Mesenchymal stem cell (in vitro differentiated cells and primary cell): ENCODE measurements at regions not wholly inside any gene's neighbourhood (a gene's known extent, or its start where the extent isn't known, plus 50 kb on each side); places are given as distances from the start of the nearest gene placed in this dataset.

Experiments
- DNase-seq: peaks from one replicate; pipeline ENCODE4 v3.0.0-alpha.2; 2013
- H2AFZ ChIP-seq: one replicate; pipeline ENCODE4 v1.6.1; 2013; ENCODE audit warnings: low read depth, mild to moderate bottlenecking, control low read depth, inconsistent platforms, low read length, moderate library complexity
- H2AK5ac ChIP-seq: 2 replicates; pipeline ENCODE4 v1.6.1; 2013; ENCODE audit warnings: low read length, moderate library complexity, mild to moderate bottlenecking, inconsistent platforms; ENCODE audit not compliant: severe bottlenecking
- H2BK120ac ChIP-seq: one replicate; pipeline ENCODE4 v1.6.1; 2013; ENCODE audit warnings: low read depth, mild to moderate bottlenecking, inconsistent platforms, low read length, moderate library complexity
- H2BK12ac ChIP-seq, 2 experiments: one replicate each; pipeline ENCODE4 v1.6.1; 2013; ENCODE audit warnings: inconsistent platforms in 2 of 2, low read length in 2 of 2, mild to moderate bottlenecking in 2 of 2, moderate library complexity in 2 of 2, control low read depth in 1 of 2
- H2BK15ac ChIP-seq: one replicate; pipeline ENCODE4 v1.6.1; 2013; ENCODE audit warnings: mild to moderate bottlenecking, low read depth, inconsistent platforms; ENCODE audit not compliant: poor library complexity, severe bottlenecking
- H2BK5ac ChIP-seq: 2 replicates; pipeline ENCODE4 v1.6.1; 2013; ENCODE audit warnings: low read depth, mild to moderate bottlenecking, low read length, control low read depth, inconsistent platforms; ENCODE audit not compliant: poor library complexity, severe bottlenecking
- H3K14ac ChIP-seq, 2 experiments: one replicate each; pipeline ENCODE4 v1.6.1; 2013; ENCODE audit warnings: inconsistent platforms in 2 of 2, low read length in 2 of 2, control low read depth in 1 of 2, mild to moderate bottlenecking in 1 of 2, moderate library complexity in 1 of 2
- H3K18ac ChIP-seq, 2 experiments: one replicate each; pipeline ENCODE4 v1.6.1; 2013; ENCODE audit warnings: inconsistent platforms in 2 of 2, low read length in 2 of 2, control low read depth in 1 of 2, low read depth in 1 of 2, mild to moderate bottlenecking in 1 of 2
- H3K23ac ChIP-seq, 2 experiments: one replicate each; pipeline ENCODE4 v1.6.1; 2013; ENCODE audit warnings: inconsistent platforms in 2 of 2, low read length in 2 of 2, mild to moderate bottlenecking in 2 of 2, moderate library complexity in 2 of 2, control low read depth in 1 of 2
- H3K27ac ChIP-seq: 2 replicates; pipeline ENCODE4 v1.5.1; 2013; ENCODE audit warnings: mild to moderate bottlenecking, moderate library complexity, low read length, control low read depth, inconsistent platforms; ENCODE audit not compliant: poor library complexity, severe bottlenecking
- H3K27me3 ChIP-seq, 2 experiments: 2 replicates each; pipeline versions ENCODE4 v1.6.1 to v1.7.0; 2013; ENCODE audit warnings: low read length in 2 of 2, mild to moderate bottlenecking in 2 of 2, moderate library complexity in 2 of 2, control low read depth in 1 of 2, inconsistent platforms in 1 of 2; ENCODE audit not compliant: control insufficient read depth in 1 of 2, insufficient read depth in 1 of 2
- H3K36me3 ChIP-seq, 2 experiments: 2 replicates each; pipeline versions ENCODE4 v1.6.1 to v1.7.0; 2013; ENCODE audit warnings: low read length in 2 of 2, control low read depth in 1 of 2, inconsistent platforms in 1 of 2, low read depth in 1 of 2, mild to moderate bottlenecking in 1 of 2; ENCODE audit not compliant: insufficient read depth in 2 of 2, control insufficient read depth in 1 of 2
- H3K4ac ChIP-seq, 2 experiments: one replicate each; pipeline ENCODE4 v1.6.1; 2013; ENCODE audit warnings: inconsistent platforms in 2 of 2, low read length in 2 of 2, mild to moderate bottlenecking in 2 of 2, moderate library complexity in 2 of 2, control low read depth in 1 of 2, low read depth in 1 of 2
- H3K4me1 ChIP-seq: 2 replicates; pipeline ENCODE4 v1.6.1; 2013; ENCODE audit warnings: low read depth, low read length, control low read depth; ENCODE audit not compliant: control insufficient read depth, insufficient read depth
- H3K4me2 ChIP-seq: 2 replicates; pipeline ENCODE4 v1.6.1; 2013; ENCODE audit warnings: low read length, mild to moderate bottlenecking, inconsistent platforms; ENCODE audit not compliant: poor library complexity, severe bottlenecking
- H3K4me3 ChIP-seq, 2 experiments: 2 replicates each; pipeline versions ENCODE4 v1.5.1 to v1.7.0; 2013; ENCODE audit warnings: low read length in 2 of 2, mild to moderate bottlenecking in 2 of 2, control low read depth in 1 of 2, low read depth in 1 of 2; ENCODE audit not compliant: insufficient read depth in 1 of 2
- H3K79me1 ChIP-seq: replicated peaks from 2 replicates; pipeline ENCODE4 v1.6.1; 2013; ENCODE audit warnings: mild to moderate bottlenecking, control low read depth, low read length, inconsistent platforms; ENCODE audit not compliant: poor library complexity, severe bottlenecking
- H3K9ac ChIP-seq: 2 replicates; pipeline ENCODE4 v1.7.0; 2013; ENCODE audit warnings: mild to moderate bottlenecking, low read length, moderate library complexity
- H3K9me3 ChIP-seq: 2 replicates; pipeline ENCODE4 v1.7.0; 2013; ENCODE audit warnings: mild to moderate bottlenecking, low read length; ENCODE audit not compliant: control insufficient read depth
- H4K8ac ChIP-seq: one replicate; pipeline ENCODE4 v1.6.1; 2013; ENCODE audit warnings: inconsistent platforms, mild to moderate bottlenecking, low read length, moderate library complexity
- H4K91ac ChIP-seq: one replicate; pipeline ENCODE4 v1.6.1; 2013; ENCODE audit warnings: mild to moderate bottlenecking, low read length, inconsistent platforms
- WGBS: methylation state at CpG from one replicate; pipeline ENCODE4 v1.1.7; 2013; ENCODE audit warnings: mixed read lengths; 5-methylcytosine and 5-hydroxymethylcytosine counted together

- H3K14ac ChIP-seq = no peak overlapping the region
- DNase-seq = no peak
- H3K4me2 ChIP-seq = no peak overlapping the region
- no peaks in the 10 kb centered on the region for H3K79me1 ChIP-seq
- H3K27me3 ChIP-seq = no peaks in the 10 kb centered on the region
- H4K8ac ChIP-seq = no peak overlapping the region
- H2BK12ac ChIP-seq = no peak overlapping the region
- H3K36me3 ChIP-seq = no peaks in the 10 kb centered on the region
- H2AFZ ChIP-seq = no peak overlapping the region
- H3K4ac ChIP-seq = no peak overlapping the region
- WGBS = 54% methylated on average over 14 of the region's 15 CpGs
- no peak overlapping the region for H3K4me3 ChIP-seq
- H3K18ac ChIP-seq = no peak overlapping the region
- no peak overlapping the region for H3K27ac ChIP-seq
- no peaks in the 10 kb centered on the region for H3K4me1 ChIP-seq
- H3K23ac ChIP-seq = no peak overlapping the region
- H2BK15ac ChIP-seq = no peak overlapping the region
- no peaks in the 10 kb centered on the region for H3K9me3 ChIP-seq
- H2AK5ac ChIP-seq = no peak overlapping the region
- no peak overlapping the region for H2BK120ac ChIP-seq
- peak overlapping the region; percentile 25 for H3K9ac ChIP-seq
- H4K91ac ChIP-seq = no peak overlapping the region
- H2BK5ac ChIP-seq = no peak overlapping the region
Measured at GRCh38 chr16:17972460-17972943, 364.0 kb downstream of the NPIPA8 start.

GRCh38 chr16:17970816-17971331 is 365.7 kb downstream of the NPIPA8 start:
- no peaks in the 10 kb centered on the region for H3K36me3 ChIP-seq
- H3K9me3 ChIP-seq = no peaks in the 10 kb centered on the region
- 49% methylated on average over 4 of the region's 4 CpGs for WGBS

GRCh38 chr16:17970157-17970765 is 366.3 kb downstream of the NPIPA8 start:
- Histone ChIP-seq H3K27me3 (no peaks in the 10 kb centered on the region), H3K79me1 (no peaks in the 10 kb centered on the region), H3K14ac (no peak overlapping the region), H3K4me3 (no peak overlapping the region), H4K91ac (no peak overlapping the region), H2AK5ac (no peak overlapping the region), H2BK12ac (no peak overlapping the region), H3K9ac (no peak overlapping the region), H3K36me3 (no peaks in the 10 kb centered on the region), H3K4me2 (no peak overlapping the region), H3K9me3 (no peaks in the 10 kb centered on the region), H3K27ac (no peak overlapping the region), H3K23ac (no peak overlapping the region), H4K8ac (no peak overlapping the region), H3K4ac (no peak overlapping the region), H2BK5ac (no peak overlapping the region), H3K18ac (no peak overlapping the region), H2BK120ac (no peak overlapping the region), H2AFZ (no peak overlapping the region), H2BK15ac (no peak overlapping the region), H3K4me1 (no peaks in the 10 kb centered on the region)
- 69% methylated on average over 5 of the region's 5 CpGs for WGBS
- no peak for DNase-seq

More at GRCh38 chr16:17970816-17971331, 365.7 kb downstream of the NPIPA8 start:
- H3K27me3 ChIP-seq = no peaks in the 10 kb centered on the region
- H3K4ac ChIP-seq = no peak overlapping the region
- H3K27ac ChIP-seq = no peak overlapping the region
- H2BK12ac ChIP-seq = no peak overlapping the region
- no peak overlapping the region for H2BK120ac ChIP-seq
- no peaks in the 10 kb centered on the region for H3K79me1 ChIP-seq
- no peak overlapping the region for H3K23ac ChIP-seq
- no peaks in the 10 kb centered on the region for H3K4me1 ChIP-seq
- no peak overlapping the region for H4K91ac ChIP-seq
- no peak overlapping the region for H3K4me3 ChIP-seq
- no peak overlapping the region for H2BK5ac ChIP-seq
- no peak for DNase-seq
- H2AK5ac ChIP-seq = no peak overlapping the region
- no peak overlapping the region for H3K4me2 ChIP-seq
- H3K18ac ChIP-seq = no peak overlapping the region
- no peak overlapping the region for H3K9ac ChIP-seq
- no peak overlapping the region for H4K8ac ChIP-seq
- no peak overlapping the region for H2BK15ac ChIP-seq
- no peak overlapping the region for H2AFZ ChIP-seq
- H3K14ac ChIP-seq = no peak overlapping the region

GRCh38 chr16:17965133-17965900 is 371.2 kb downstream of the NPIPA8 start:
- no peak overlapping the region for H2BK5ac ChIP-seq
- no peak overlapping the region for H2AK5ac ChIP-seq
- no peaks in the 10 kb centered on the region for H3K79me1 ChIP-seq
- H2BK120ac ChIP-seq = no peak overlapping the region
- H2AFZ ChIP-seq = no peak overlapping the region
- H3K4me1 ChIP-seq = no peaks in the 10 kb centered on the region
- 82% methylated on average over 9 of the region's 10 CpGs for WGBS
- H3K14ac ChIP-seq = no peak overlapping the region
- H3K9me3 ChIP-seq = no peaks in the 10 kb centered on the region
- no peaks in the 10 kb centered on the region for H3K27me3 ChIP-seq
- no peak overlapping the region for H3K9ac ChIP-seq
- H3K27ac ChIP-seq = no peak overlapping the region
- no peak overlapping the region for H3K18ac ChIP-seq
- no peak overlapping the region for H2BK12ac ChIP-seq
- H4K91ac ChIP-seq = no peak overlapping the region
- H3K4ac ChIP-seq = no peak overlapping the region
- no peaks in the 10 kb centered on the region for H3K36me3 ChIP-seq
- no peak for DNase-seq
- H3K23ac ChIP-seq = no peak overlapping the region
- H3K4me3 ChIP-seq = no peak overlapping the region
- H3K4me2 ChIP-seq = no peak overlapping the region
- H2BK15ac ChIP-seq = no peak overlapping the region
- no peak overlapping the region for H4K8ac ChIP-seq
